CD4-positive, alpha-beta T cell (primary cell): ENCODE measurements at regions not wholly inside any gene's neighbourhood (a gene's known extent, or its start where the extent isn't known, plus 50 kb on each side); places are given as distances from the start of the nearest gene placed in this dataset.

Experiments used
- ATAC-seq: fragments of 200-7000 bp; cut with Tn5 transposase; one replicate; pipeline ENCODE4 v1.10.0; 2022; ENCODE audit warnings: mild to moderate bottlenecking; ENCODE audit not compliant: poor library complexity
- CTCF ChIA-PET: fragments of 350-600 bp; sonication (Branson Sonifier 250); formaldehyde crosslinking; loops from one replicate; lab custom pipeline; 2021; ENCODE audit warnings: antibody characterized with exemption, inconsistent platforms; lab: Charles Lee
- POLR2A ChIA-PET: fragments of 350-600 bp; sonication (Branson Sonifier 250); formaldehyde crosslinking; loops from one replicate; lab custom pipeline; 2021; ENCODE audit warnings: antibody characterized with exemption, inconsistent platforms; lab: Charles Lee
- DNase-seq, 14 experiments: peaks; one replicate each; pipeline ENCODE4 v3.0.0-alpha.2; 2013 to 2020; ENCODE audit warnings: mixed read lengths in 2 of 14
- H3K27ac ChIP-seq, 2 donors: one replicate each; pipeline versions ENCODE4 v1.5.1 to v1.7.0; 2013; ENCODE audit warnings: low read length in 2 of 2, low read depth in 1 of 2, mild to moderate bottlenecking in 1 of 2
- H3K27me3 ChIP-seq, 2 experiments: 1 replicate in 1 of 2; 2 replicates in 1 of 2; pipeline versions ENCODE4 v1.6.1 to v1.7.0; 2013; ENCODE audit warnings: low read length in 2 of 2, control low read depth in 1 of 2, mild to moderate bottlenecking in 1 of 2, moderate library complexity in 1 of 2; ENCODE audit not compliant: insufficient read depth in 2 of 2, control insufficient read depth in 1 of 2
- H3K36me3 ChIP-seq: one replicate; pipeline ENCODE4 v1.6.1; 2013; ENCODE audit warnings: low read length, control low read depth; ENCODE audit not compliant: insufficient read depth
- H3K4me1 ChIP-seq: one replicate; pipeline ENCODE4 v1.6.1; 2013; ENCODE audit warnings: low read length, control low read depth; ENCODE audit not compliant: insufficient read depth
- H3K4me3 ChIP-seq: one replicate; pipeline ENCODE4 v1.5.1; 2013; ENCODE audit warnings: mild to moderate bottlenecking, low read length, moderate library complexity
- H3K9me3 ChIP-seq, 2 experiments: 1 replicate in 1 of 2; 2 replicates in 1 of 2; pipeline versions ENCODE4 v1.6.1 to v1.7.0; 2013; ENCODE audit warnings: low read length in 2 of 2, mild to moderate bottlenecking in 2 of 2, control low read depth in 1 of 2, moderate library complexity in 1 of 2; ENCODE audit not compliant: control insufficient read depth in 1 of 2, insufficient read depth in 1 of 2
- H3K27ac Mint-ChIP-seq: one replicate; pipeline ENCODE4 v1.8.0; 2020; ENCODE audit warnings: mixed read lengths
- H3K27me3 Mint-ChIP-seq: one replicate; pipeline ENCODE4 v1.8.0; 2021; ENCODE audit warnings: mixed read lengths
- H3K36me3 Mint-ChIP-seq: one replicate; pipeline ENCODE4 v1.8.0; 2021; ENCODE audit warnings: low read depth, mixed read lengths
- H3K4me1 Mint-ChIP-seq: one replicate; pipeline ENCODE4 v1.8.0; 2021; ENCODE audit warnings: low read depth, mixed read lengths
- H3K4me3 Mint-ChIP-seq: one replicate; pipeline ENCODE4 v1.8.0; 2020; ENCODE audit warnings: mild to moderate bottlenecking, mixed read lengths
- H3K9me3 Mint-ChIP-seq: one replicate; pipeline ENCODE4 v1.8.0; 2020; ENCODE audit warnings: mixed read lengths
- intact Hi-C, 2 experiments: fragments of 100-400 bp; cut with DNase I in 1 of 2; cut with micrococcal nuclease in 1 of 2; formaldehyde crosslinking; loops; one replicate each; pipeline versions ENCODE4 v1.15.1 to v1.9.0; 2023 to 2025; cut with DNase I, micrococcal nuclease
- TF ChIP-seq, protein P1 (sequence below): fragments of 200-600 bp; IDR thresholded peaks from one replicate; pipeline ENCODE4 v1.8.0; 2022; ENCODE audit warnings: antibody characterized with exemption, mild to moderate bottlenecking

DNA sequence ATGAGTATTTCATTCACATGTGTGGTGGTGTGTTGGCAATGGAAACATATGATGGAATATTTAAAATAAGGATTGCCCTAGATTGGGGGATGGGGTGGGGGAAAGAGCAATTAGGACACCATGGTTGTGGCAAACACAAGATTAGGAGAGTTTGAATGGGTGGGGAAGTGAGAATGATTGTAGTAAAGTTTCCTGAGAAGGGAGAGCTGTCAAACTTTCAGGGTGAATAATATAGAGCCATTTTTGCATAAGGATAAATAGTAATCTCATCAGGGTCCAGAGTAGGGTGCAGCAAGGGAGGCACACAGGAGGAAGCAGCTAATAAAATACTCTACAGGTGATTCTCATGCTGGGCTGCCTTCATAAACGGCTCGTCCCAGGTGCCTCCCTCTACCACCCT lies 294.9 kb upstream of the MARCKS start:
- no peak for ATAC-seq
- TF ChIP-seq, protein P1, sequence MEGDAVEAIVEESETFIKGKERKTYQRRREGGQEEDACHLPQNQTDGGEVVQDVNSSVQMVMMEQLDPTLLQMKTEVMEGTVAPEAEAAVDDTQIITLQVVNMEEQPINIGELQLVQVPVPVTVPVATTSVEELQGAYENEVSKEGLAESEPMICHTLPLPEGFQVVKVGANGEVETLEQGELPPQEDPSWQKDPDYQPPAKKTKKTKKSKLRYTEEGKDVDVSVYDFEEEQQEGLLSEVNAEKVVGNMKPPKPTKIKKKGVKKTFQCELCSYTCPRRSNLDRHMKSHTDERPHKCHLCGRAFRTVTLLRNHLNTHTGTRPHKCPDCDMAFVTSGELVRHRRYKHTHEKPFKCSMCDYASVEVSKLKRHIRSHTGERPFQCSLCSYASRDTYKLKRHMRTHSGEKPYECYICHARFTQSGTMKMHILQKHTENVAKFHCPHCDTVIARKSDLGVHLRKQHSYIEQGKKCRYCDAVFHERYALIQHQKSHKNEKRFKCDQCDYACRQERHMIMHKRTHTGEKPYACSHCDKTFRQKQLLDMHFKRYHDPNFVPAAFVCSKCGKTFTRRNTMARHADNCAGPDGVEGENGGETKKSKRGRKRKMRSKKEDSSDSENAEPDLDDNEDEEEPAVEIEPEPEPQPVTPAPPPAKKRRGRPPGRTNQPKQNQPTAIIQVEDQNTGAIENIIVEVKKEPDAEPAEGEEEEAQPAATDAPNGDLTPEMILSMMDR, result no peak

DNA sequence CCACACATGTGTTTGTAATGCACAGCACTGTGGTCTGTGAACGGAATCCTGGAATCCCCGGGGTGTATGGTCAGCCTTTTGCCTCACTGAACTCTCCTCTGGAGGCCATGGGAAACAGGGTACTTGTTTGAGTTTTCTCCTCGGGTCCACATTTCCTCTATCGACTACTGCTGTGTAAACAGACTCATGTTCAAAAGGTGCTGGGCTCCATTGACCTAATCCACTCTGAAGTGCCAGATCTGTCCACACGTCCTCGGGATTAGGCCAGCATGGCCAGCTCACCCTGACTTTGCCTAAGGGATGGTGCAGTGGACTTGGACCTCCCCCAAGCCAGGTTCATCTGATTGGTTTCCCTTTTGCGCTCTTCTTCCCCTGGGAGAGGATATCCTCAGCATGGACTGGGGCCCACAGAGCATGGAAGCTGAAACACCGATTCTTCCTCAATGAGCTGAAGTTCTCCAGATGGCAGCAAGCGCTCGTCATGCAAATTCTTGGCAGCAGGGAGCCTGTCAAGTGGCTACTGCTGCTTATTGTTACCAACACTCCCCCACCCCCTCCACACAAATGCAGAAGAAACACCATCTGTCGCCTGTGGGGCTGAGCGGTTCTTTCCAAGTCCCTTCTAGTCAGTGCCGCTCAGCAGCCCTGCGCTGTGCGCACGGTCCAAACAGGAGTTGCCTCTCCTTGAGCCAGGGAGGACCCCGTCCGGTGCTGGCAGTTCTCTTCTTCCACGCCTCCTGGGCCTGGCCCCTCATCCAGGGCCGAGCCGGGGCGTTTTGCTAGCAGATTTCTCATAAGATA lies 292.6 kb upstream of the MARCKS start:
- no peaks in the 10 kb centered on the region for H3K36me3 Mint-ChIP-seq
- TF ChIP-seq, protein P1, result no peak
- no peak overlapping the region for H3K27ac ChIP-seq
- no peak overlapping the region for H3K4me3 Mint-ChIP-seq
- H3K4me1 Mint-ChIP-seq, result no peaks in the 10 kb centered on the region
- no peak overlapping the region for H3K27ac Mint-ChIP-seq
- DNase-seq (peak in 3 of 14 experiments; percentile 3 to 26 (median 20)), ATAC-seq (no peak)
- intact Hi-C loops, result no loop called here
- ChIA-PET POLR2A (no interaction called here), CTCF (no interaction called here)
- no peak overlapping the region for H3K4me3 ChIP-seq
- no peaks in the 10 kb centered on the region for H3K4me1 ChIP-seq
- H3K9me3 Mint-ChIP-seq, result no peaks in the 10 kb centered on the region
- no peaks in the 10 kb centered on the region for H3K27me3 ChIP-seq
- H3K36me3 ChIP-seq, result no peaks in the 10 kb centered on the region
- H3K27me3 Mint-ChIP-seq, result no peaks in the 10 kb centered on the region
- H3K9me3 ChIP-seq, result peaks cover 0 to 5% of the 10 kb centered on the region in 2 experiments

More for the DNA sequence above, 294.9 kb upstream of the MARCKS start:
- no peak overlapping the region for H3K27ac Mint-ChIP-seq
- no peaks in the 10 kb centered on the region for H3K27me3 Mint-ChIP-seq
- ChIA-PET CTCF (no interaction called here), POLR2A (no interaction called here)
- DNase-seq, result no peak
- no peaks in the 10 kb centered on the region for H3K36me3 Mint-ChIP-seq
- no peak overlapping the region for H3K4me3 Mint-ChIP-seq
- peaks cover 0 to 5% of the 10 kb centered on the region in 2 experiments for H3K9me3 ChIP-seq
- H3K27me3 ChIP-seq, result no peaks in the 10 kb centered on the region
- no peak overlapping the region for H3K27ac ChIP-seq
- no peaks in the 10 kb centered on the region for H3K4me1 Mint-ChIP-seq
- no peaks in the 10 kb centered on the region for H3K9me3 Mint-ChIP-seq
- H3K36me3 ChIP-seq, result no peaks in the 10 kb centered on the region
- no peaks in the 10 kb centered on the region for H3K4me1 ChIP-seq
- intact Hi-C loops, result no loop called here
- no peak overlapping the region for H3K4me3 ChIP-seq

DNA sequence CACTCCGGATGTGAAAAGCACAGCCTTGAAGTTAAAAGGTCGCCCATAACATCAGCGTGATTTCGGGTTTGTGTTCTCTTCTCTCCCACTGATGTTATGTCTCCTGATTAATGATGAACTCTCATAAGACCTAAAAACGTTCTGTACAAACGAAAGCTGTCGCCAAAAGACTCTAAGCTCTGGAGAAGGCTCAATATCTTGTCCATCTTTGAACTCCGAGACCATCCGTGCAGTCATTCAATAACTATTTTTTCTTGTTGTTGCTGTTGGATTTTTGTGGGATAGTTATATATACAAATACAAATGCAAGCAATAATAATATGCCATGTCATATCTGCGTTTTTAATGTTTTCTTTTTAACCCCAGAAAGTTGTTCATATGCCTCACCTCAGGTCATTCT lies 291.8 kb upstream of the MARCKS start:
- H3K4me1 Mint-ChIP-seq, result no peaks in the 10 kb centered on the region
- H3K36me3 Mint-ChIP-seq, result no peaks in the 10 kb centered on the region
- ChIA-PET CTCF (no interaction called here), POLR2A (no interaction called here)
- no peaks in the 10 kb centered on the region for H3K27me3 ChIP-seq
- H3K27me3 Mint-ChIP-seq, result no peaks in the 10 kb centered on the region
- H3K4me1 ChIP-seq, result no peaks in the 10 kb centered on the region
- no peak overlapping the region for H3K27ac ChIP-seq
- ATAC-seq (no peak), DNase-seq (no peak)
- intact Hi-C loops, result no loop called here
- peaks cover 0 to 5% of the 10 kb centered on the region in 2 experiments for H3K9me3 ChIP-seq
- TF ChIP-seq, protein P1, result no peak
- no peak overlapping the region for H3K27ac Mint-ChIP-seq
- H3K9me3 Mint-ChIP-seq, result no peaks in the 10 kb centered on the region
- no peaks in the 10 kb centered on the region for H3K36me3 ChIP-seq
- no peak overlapping the region for H3K4me3 ChIP-seq
- no peak overlapping the region for H3K4me3 Mint-ChIP-seq
